ENCODE measurements at regions not wholly inside any gene's neighbourhood (a gene's known extent, or its start where the extent isn't known, plus 50 kb on each side); places are given as distances from the start of the nearest gene placed in this dataset.
"Not testable (repeated sequence)": the region's sequence is repeated elsewhere in the genome, so short reads cannot be mapped to it uniquely, and the experiment has no call there.

DNA sequence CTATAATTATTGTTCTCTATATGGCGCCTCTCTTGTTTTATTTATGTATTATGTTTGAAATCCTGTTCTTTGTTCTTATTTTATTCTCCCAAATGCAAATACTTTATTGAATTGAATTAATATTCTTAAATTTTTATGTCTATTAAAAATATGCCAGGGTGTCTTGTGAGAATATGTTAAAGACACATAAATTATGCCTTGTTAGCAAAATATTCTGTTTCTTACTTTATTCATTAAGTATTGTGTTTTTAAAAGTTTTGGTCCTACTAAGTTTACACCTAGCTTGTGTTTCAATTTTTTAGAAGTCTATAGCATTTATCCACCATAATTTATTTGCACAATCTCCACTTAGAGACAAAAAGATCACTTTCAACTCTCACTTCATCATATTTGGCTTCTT is 741.5 kb upstream of the SLC39A10 start:
- no peak for DNase-seq

GRCh38 chr2:194907569-194907968 is 749.5 kb upstream of the SLC39A10 start:
- no peak for DNase-seq

DNA sequence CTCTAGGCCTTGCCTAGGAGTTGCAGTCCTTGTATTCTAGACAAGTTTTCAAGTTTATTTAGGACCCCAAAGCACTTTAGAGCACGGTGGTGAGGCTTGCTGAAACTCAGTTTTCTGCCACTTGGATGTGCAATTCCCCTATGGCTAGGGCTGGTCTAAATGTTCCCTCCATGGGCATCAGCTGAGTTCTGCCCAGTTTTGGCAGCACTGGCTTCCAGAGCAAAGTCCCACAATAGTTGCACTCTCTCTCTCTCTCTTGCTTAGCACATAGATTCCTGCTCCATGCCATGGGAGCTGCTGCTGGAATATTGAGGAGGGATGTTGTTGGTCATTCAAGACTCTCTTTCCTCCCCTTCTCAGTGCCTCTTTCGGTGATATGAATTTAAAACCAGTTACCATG is 760.2 kb upstream of the SLC39A10 start:
- DNase-seq: no peak

DNA sequence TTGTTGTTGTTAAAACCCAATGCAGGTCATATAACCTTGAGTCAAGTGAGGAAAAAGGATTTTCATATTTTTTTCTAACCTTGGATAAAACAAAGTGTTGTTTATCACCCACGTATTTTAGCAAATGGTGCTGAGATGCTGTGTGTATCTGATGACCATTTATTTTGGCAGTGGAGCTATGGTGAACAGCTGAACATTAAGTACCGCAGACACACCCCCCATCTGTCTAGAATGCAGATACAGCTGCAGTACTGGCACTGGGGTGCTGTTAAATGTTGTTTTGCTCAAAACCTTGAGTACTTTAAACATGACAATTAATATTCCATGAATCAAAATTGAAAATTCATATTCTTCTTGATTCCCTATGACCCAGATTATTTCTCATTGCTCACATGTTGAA is 773.3 kb upstream of the SLC39A10 start:
- DNase-seq: no peak

- DNase-seq: no peak
These were observed 786.0 kb upstream of the SLC39A10 start for GRCh38 chr2:194870974-194871535.

DNA sequence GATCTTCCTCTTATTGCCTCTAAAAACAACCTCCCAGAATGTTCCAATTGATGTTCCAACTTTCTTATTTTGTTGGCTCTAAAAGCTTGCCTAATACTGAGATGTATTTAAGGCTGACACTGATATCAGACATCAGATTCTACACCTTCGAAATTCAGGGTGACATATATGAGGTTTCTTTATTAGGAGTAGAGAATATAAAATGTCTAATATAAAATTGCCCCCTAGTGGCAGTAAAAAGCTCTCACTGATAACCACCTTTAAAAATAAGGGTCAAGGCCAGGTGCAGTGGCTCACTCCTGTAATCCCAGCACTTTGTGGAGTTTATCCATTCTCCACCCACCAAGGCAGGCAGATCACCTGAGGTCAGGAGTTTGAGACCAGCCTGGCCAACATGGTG is 789.7 kb upstream of the SLC39A10 start:
- no peak for DNase-seq

DNA sequence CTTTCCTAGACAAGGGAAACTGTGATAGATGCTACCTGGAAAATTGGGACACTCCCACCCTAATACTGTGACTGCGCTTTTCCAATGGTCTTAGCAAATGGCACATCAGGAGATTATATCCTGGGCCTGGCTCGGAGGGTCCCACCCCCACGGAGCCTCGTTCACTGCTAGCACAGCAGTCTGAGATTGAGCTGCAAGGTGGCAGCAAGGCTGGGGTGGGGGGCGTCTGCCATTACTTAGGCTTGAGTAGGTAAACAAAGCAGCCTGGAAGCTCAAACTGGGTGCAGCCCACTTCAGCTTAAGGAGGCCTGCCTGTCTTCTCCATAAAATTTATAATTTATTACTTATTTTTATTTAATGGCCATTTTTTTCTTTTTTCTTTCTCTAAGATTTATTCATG is 802.1 kb upstream of the SLC39A10 start:
- DNase-seq: no peak

DNA sequence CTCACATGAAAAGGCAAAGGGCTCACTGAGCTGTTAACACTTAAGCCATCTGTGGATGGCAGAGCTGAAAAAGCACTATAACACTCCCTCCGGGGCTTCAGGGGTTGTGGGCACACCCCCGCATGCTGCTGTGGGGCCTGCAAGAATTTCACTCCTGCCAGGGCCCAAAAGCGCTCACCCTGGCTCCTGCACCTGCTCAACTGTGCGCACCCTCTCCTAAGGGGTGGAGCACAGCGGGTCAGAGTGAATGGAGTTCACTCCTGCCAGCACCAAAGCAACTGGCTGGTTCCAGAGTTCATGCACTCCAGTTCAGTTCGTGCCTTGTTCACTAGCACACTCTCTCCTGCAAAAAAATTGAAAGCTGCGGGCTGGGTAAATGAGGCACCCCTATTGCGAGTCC is 814.2 kb upstream of the SLC39A10 start:
- DNase-seq: no peak

- not testable (repeated sequence) for DNase-seq
These were observed 822.7 kb upstream of the SLC39A10 start for GRCh38 chr2:194834371-194834770.

- DNase-seq: no peak
These were observed 830.8 kb upstream of the SLC39A10 start for GRCh38 chr2:194826241-194826640.

DNA sequence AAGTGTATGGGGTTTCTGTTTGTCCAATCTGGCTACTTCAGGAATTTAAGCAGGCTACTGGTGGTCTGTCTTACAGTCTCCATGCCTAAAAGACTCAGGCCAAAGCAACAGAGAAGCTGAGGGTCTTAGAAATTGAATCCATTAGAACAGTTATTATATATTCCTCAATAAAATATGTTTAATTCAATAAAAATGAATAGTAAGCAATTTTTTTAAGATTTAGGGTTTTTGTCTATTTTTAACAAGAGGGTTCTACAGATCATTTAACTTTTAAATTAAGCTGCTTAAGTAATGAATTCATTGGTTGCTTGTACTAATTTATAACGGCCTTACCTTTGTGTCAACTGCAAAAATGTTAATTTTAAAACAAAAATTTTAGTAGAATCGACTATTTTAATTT is 832.6 kb upstream of the SLC39A10 start:
- no peak for DNase-seq

DNA sequence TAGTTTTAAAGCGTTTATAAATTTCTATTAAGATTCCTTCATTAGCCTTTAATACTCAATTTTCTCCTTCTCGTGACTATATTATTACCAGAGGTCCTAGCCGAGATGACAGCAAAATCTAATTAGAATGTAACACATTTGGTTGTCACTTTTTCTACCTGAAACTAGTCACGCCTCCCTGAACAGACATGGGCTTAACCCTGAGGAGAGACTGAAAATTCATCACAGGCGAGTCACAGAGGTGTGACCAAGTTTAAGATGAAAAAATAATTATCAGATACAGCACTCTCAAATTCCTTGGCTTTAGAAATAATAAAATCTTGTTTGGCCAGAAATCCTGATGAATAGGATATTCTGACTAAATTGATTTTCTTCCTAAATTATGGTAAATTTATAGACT is 834.4 kb upstream of the SLC39A10 start:
- no peak for DNase-seq

DNA sequence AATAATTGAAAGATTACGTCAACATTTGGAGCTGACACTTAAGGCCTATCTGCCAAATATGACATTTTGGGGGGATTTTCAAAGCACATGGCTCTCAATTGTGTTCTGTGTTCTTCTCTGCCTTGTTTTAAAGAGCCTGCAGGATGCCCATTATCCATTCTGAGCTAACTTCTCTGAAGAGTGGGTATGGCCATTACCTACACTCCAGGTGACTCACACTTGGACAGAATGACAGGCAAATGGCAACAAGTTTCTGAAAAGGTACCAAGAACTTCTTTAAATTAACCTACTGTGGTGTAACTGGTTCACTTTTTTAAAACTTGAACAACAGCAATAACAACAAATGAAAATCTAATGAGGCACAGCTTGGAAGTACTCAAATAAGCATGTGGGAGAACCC is 834.9 kb upstream of the SLC39A10 start:
- no peak for DNase-seq

DNA sequence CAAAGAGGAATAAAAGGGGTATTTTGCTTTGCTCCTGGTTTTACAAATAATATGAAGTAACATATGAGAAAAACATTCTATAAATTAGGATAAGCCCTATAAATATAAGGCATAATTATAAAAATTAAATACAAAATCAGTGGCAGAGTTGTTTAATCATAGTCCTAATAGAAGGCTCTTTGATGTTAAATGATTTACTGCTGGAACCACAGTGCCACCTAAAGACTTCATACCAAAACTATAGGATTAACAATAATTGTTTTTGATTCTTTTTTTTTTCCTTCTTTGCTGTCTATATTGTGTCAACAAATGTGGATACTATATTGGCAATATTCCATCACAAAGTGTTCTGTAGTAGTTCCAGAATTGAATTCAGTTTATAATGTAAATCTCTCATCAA is 837.7 kb upstream of the SLC39A10 start:
- no peak for DNase-seq

DNA sequence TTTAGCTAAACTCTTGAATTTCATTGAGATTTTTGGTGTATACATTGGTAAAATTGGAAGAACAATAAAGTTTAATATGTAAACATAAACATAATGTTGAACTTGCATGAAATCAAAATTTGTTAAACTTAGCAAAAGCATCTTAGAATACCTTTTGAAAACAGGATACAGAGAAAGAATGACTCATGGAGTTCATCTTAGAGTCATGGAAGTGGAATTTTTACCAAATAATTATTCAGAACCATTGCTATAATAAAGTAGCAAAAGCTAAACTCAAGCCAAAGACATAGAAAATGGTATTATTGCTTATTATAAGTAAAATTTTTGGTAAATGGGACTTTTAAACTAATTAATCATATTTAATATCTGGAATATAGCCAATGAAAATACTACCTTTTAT is 841.6 kb upstream of the SLC39A10 start:
- DNase-seq: no peak

DNA sequence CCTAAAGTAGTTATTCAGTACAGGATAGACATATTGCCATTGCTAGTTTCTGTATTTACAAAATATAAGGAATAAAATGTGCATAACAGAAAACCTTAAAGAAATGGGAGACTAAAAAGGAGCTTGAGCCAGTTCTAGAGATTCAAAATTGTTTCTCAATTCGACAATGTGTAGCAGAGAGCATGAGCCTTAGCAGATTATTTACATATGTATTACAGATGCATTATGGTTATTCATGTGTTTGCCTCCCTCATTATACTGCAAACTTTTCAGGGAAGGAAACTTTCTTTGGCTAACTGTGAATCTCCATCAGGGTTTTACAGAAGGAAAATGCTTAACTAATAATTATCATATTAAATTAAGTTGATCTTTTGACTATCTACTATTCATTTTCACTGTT is 854.4 kb upstream of the SLC39A10 start:
- no peak for DNase-seq

- DNase-seq: not testable (repeated sequence)
These were observed 870.0 kb upstream of the SLC39A10 start for GRCh38 chr2:194787071-194787470.

GRCh38 chr2:194771394-194771793 is 885.6 kb upstream of the SLC39A10 start:
- DNase-seq: not testable (repeated sequence)

- no peak for DNase-seq
These were observed 888.0 kb upstream of the SLC39A10 start for GRCh38 chr2:194769030-194769429.

DNA sequence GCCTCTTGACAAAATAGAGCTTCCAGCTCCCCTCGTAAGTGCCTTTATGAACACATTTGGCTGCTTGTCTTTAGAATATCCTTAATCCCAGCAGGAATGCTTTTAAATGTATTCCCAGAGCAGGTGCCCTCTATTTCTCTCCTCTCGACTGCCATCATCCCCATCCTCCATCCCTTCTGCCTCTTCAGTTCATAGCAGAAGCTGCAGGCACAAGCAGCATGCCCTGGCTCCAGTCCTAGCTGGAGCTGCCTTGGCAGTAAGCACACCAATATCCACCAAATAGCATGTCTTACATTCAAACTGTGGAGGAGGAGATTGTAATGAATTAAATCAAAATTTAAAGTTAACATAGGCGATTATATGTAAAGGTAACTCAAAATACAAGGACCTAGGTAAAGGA is 891.3 kb upstream of the SLC39A10 start:
- DNase-seq: no peak

DNA sequence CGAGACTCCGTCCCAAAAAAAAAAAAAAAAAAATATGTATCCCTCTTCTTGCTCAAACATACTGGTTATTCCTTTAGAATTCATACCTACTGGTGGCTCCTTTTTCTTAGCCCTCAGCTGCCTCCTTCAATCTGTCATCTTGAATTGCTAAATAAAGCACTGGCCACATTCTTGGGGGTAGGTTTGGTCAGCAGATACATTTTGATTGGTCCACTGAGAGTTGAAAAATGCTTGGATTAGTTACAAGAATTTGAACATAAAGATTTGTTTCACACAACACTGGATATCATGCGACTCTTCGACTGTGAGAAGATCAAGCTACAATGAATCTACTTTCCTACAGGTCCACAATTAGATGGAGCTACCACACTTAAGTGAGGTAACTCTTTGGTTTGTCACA is 906.1 kb upstream of the SLC39A10 start:
- DNase-seq: no peak

GRCh38 chr2:194745557-194746146 is 911.4 kb upstream of the SLC39A10 start:
- DNase-seq: no peak

DNA sequence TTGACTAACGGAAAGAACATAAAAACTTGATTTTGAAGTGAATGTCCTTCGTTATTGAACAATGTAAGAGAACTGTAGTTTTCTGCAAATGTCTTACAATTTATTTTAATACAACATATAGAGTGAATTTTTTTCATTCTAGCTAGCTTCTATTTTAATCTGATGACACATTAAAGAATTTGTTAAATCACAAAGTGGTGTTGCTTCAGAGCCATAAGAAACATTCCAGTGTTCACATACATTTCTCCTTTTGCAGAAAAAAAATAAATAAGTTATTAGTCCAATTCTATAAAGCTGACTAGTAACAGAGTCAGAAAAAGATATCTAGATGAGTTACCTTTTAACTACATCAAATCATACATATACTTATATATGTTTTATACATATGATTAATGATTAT is 914.3 kb upstream of the SLC39A10 start:
- DNase-seq: no peak

GRCh38 chr2:194739217-194739616 is 917.8 kb upstream of the SLC39A10 start:
- no peak for DNase-seq

- no peak for DNase-seq
These were observed 921.0 kb upstream of the SLC39A10 start for GRCh38 chr2:194735837-194736542.

All from activated CD4-positive, alpha-beta T cell treated with anti-CD3 and anti-CD28 coated beads for 4 hours (primary cell).